Mucosa of descending colon (tissue), 3 donors: ENCODE measurements at regions not wholly inside any gene's neighbourhood (a gene's known extent, or its start where the extent isn't known, plus 50 kb on each side); places are given as distances from the start of the nearest gene placed in this dataset.

Source experiments
- ATAC-seq: fragments of 200-7000 bp; cut with Tn5 transposase; one replicate; pipeline ENCODE4 v1.9.1; 2020; ENCODE audit warnings: mild to moderate bottlenecking, moderate library complexity
- DNase-seq, 3 donors: peaks; one replicate each; pipeline ENCODE4 v3.0.0-alpha.2; 2020
- H3K36me3 ChIP-seq: fragments of 200-600 bp; one replicate; pipeline ENCODE4 v1.8.0; 2021; ENCODE audit warnings: low read depth, mild to moderate bottlenecking
- H3K4me1 ChIP-seq: fragments of 200-600 bp; one replicate; pipeline ENCODE4 v1.8.0; 2021; ENCODE audit warnings: low read depth, mild to moderate bottlenecking
- H3K4me3 ChIP-seq: fragments of 200-600 bp; one replicate; pipeline ENCODE4 v1.8.0; 2021; ENCODE audit warnings: mild to moderate bottlenecking
- H3K9me3 ChIP-seq: fragments of 200-600 bp; one replicate; pipeline ENCODE4 v1.8.0; 2021; ENCODE audit warnings: mild to moderate bottlenecking
- intact Hi-C, 2 donors: fragments of 100-400 bp; cut with DNase I in 1 of 2; cut with micrococcal nuclease in 1 of 2; formaldehyde crosslinking; loops; one replicate each; pipeline versions ENCODE4 v1.11.0 to v1.11.1; 2022; cut with DNase I, micrococcal nuclease
- TF ChIP-seq, protein P1 (sequence below): fragments of 200-600 bp; IDR thresholded peaks from one replicate; pipeline ENCODE4 v1.8.0; 2022; ENCODE audit warnings: antibody characterized with exemption, mild to moderate bottlenecking
- donor health status: DM: no; HTN: no; CAD: no; lungs with moderate emphysema.
- donor health status: DM: no; HTN: no; CAD: no.
- donor health status: DM: no; HTN: yes; CAD: no.

- TF ChIP-seq, protein P1, sequence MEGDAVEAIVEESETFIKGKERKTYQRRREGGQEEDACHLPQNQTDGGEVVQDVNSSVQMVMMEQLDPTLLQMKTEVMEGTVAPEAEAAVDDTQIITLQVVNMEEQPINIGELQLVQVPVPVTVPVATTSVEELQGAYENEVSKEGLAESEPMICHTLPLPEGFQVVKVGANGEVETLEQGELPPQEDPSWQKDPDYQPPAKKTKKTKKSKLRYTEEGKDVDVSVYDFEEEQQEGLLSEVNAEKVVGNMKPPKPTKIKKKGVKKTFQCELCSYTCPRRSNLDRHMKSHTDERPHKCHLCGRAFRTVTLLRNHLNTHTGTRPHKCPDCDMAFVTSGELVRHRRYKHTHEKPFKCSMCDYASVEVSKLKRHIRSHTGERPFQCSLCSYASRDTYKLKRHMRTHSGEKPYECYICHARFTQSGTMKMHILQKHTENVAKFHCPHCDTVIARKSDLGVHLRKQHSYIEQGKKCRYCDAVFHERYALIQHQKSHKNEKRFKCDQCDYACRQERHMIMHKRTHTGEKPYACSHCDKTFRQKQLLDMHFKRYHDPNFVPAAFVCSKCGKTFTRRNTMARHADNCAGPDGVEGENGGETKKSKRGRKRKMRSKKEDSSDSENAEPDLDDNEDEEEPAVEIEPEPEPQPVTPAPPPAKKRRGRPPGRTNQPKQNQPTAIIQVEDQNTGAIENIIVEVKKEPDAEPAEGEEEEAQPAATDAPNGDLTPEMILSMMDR: no peak
- ATAC-seq (no peak), DNase-seq (no peak)
- no peaks in the 10 kb centered on the region for H3K36me3 ChIP-seq
- H3K9me3 ChIP-seq: no peaks in the 10 kb centered on the region
- H3K4me1 ChIP-seq: no peaks in the 10 kb centered on the region
- no peak overlapping the region for H3K4me3 ChIP-seq
- intact Hi-C loops: no loop called here
These were observed 78.6 kb downstream of the LINC00237 start for GRCh38 chr20:21027569-21027968.

DNA sequence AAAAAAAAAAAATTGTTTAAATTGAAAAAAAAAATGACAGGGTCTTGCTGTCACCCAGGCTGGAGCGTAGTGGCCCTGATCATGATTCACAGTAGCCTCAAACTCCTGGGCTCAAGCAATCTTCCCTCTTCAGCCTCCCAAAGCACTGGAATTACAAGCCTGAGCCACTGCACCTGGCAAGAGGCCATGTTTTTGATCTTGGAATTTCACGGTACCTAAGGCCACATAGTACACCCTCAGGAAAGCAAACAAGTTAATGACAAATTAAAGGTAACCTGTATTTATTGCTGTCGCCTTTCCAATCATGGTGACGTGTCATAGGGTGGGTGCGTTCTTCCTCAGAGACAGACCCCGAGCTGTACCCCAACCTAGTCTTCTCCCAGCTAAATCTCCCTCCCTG lies 79.2 kb downstream of the LINC00237 start:
- Histone ChIP-seq H3K4me1 (no peaks in the 10 kb centered on the region), H3K4me3 (no peak overlapping the region), H3K36me3 (no peaks in the 10 kb centered on the region), H3K9me3 (no peaks in the 10 kb centered on the region)
- no peak for ATAC-seq
- intact Hi-C loops: no loop called here
- TF ChIP-seq, protein P1: no peak
- no peak for DNase-seq

DNA sequence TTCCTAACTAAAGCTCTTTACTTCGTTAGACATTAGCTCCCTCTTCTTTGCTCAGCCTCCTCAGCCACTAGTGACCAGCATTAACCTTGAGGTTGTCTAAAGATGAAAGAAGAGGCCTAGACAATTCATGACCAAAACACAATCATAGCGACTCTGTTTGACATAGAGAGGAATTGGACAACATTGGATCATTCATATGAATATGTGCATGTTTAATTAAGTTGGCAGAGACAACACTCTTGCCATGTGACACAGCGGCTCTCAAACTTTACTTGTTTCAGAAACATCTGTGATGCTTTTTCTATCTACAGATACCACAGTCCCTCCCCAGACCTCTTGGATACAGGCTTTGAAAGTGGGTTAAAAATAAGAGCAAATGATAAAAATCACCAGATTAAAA lies 81.7 kb downstream of the LINC00237 start:
- TF ChIP-seq, protein P1: no peak
- H3K4me3 ChIP-seq: no peak overlapping the region
- no peak for ATAC-seq
- no peaks in the 10 kb centered on the region for H3K36me3 ChIP-seq
- H3K4me1 ChIP-seq: no peaks in the 10 kb centered on the region
- H3K9me3 ChIP-seq: no peaks in the 10 kb centered on the region
- intact Hi-C loops: no loop called here
- no peak for DNase-seq

DNA sequence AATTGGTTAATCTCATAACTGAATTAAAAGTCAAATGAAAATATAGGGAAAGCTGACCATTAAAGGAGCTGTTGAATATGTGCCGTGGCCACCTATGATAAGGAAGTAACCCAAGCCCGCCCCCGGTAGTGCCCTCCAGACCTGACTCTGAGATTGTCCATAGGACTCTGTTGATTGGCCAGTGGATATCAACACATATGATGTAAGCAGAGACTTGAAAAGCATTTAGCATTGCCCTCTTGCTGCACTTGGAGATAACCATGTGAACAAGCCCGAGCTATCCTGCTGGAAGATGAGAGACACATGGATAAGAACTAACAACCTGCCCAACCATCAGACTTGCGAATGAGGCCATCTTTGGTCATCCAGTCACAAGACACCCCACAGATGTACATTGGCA lies 83.2 kb downstream of the LINC00237 start:
- Histone ChIP-seq H3K4me1 (no peaks in the 10 kb centered on the region), H3K9me3 (no peaks in the 10 kb centered on the region), H3K36me3 (no peaks in the 10 kb centered on the region), H3K4me3 (no peak overlapping the region)
- intact Hi-C loops: no loop called here
- ATAC-seq (no peak), DNase-seq (no peak)
- TF ChIP-seq, protein P1: no peak

GRCh38 chr20:21021472-21021790 lies 84.7 kb downstream of the LINC00237 start:
- intact Hi-C loops: no loop called here
- Histone ChIP-seq H3K4me1 (no peaks in the 10 kb centered on the region), H3K9me3 (no peaks in the 10 kb centered on the region), H3K4me3 (no peak overlapping the region), H3K36me3 (no peaks in the 10 kb centered on the region)
- TF ChIP-seq, protein P1: no peak
- ATAC-seq (no peak), DNase-seq (no peak)

DNA sequence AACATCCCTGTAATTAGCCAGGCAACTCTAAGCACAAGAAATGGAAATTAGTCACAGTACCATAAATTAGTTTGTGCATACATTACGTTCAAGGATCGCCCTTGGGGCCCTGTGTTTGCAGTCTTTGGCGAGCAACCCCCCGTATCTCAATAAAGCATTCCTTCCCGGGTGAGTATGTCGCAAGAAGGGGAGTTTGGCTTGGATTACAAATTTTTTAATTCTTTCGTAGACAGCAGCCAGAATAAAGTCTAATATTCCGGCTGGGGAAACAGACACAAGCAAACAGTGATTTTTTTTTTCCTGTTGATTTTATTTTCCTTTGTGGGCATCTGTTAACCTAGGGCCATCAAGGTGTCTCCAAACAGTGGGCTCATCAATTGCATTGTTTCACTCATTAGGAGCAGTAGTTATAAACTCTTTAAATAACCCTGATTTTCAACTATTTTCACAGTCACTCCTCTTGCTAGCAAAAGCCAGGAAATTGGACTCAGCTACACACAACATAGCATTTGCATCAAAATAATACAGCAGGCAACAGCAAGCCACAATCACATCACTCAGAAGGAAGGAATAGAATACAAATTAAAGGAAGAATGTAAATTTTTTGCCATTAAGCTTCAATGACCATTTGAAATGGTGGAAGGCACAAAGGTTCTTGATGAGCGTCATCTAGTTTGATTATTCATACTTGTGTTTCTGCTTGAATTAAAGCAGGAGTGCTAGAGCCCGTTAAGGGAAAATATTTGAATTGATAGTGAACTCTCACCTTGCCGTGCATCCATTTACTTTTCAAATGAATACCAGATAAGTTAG lies 85.3 kb downstream of the LINC00237 start:
- Histone ChIP-seq H3K4me1 (no peaks in the 10 kb centered on the region), H3K4me3 (no peak overlapping the region), H3K9me3 (no peaks in the 10 kb centered on the region), H3K36me3 (no peaks in the 10 kb centered on the region)
- DNase-seq: no peak
- TF ChIP-seq, protein P1: no peak
- ATAC-seq: no peak
- intact Hi-C loops: no loop called here
